ENCODE measurements at regions not wholly inside any gene's neighbourhood (a gene's known extent, or its start where the extent isn't known, plus 50 kb on each side); places are given as distances from the start of the nearest gene placed in this dataset.

DNA sequence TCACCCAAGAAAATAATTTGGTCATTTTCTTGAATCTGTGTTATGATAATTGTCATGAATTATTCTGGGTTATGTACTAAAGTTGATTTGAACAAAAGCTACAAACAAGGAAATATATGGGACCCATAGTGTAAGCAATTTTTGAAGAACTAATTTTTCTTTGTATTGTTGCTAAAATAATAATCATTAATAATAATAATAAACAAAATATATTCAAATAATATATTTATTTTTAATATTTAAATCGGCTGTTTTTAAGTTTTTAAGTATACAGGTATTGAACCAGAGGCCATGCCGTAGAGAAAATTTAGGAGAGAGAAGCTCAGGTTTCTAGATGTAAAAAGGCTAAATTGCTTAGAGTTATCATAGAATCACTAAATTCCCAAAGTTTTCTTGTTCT, 747.3 kb downstream of the LUZP2 start:
- POLR2A ChIA-PET, result no interaction called here
- H3K4me2 ChIP-seq, result no peak overlapping the region
- TF ChIP-seq GATA2 (CRISPR knock-in tag; IDR thresholded peaks at IDR 0.05), result no peak
- no peak for TF ChIP-seq NRF1 (IDR thresholded peaks at IDR 0.05; ENCODE audit: low read depth, low read length)
- TF ChIP-seq MEF2A (IDR thresholded peaks at IDR 0.05; ENCODE audit: borderline replicate concordance, low read depth), result no peak
- TF ChIP-seq, protein P1, sequence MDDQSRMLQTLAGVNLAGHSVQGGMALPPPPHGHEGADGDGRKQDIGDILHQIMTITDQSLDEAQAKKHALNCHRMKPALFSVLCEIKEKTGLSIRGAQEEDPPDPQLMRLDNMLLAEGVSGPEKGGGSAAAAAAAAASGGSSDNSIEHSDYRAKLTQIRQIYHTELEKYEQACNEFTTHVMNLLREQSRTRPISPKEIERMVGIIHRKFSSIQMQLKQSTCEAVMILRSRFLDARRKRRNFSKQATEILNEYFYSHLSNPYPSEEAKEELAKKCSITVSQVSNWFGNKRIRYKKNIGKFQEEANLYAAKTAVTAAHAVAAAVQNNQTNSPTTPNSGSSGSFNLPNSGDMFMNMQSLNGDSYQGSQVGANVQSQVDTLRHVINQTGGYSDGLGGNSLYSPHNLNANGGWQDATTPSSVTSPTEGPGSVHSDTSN (IDR thresholded peaks at IDR 0.05), result no peak
- TF ChIP-seq, protein P2, sequence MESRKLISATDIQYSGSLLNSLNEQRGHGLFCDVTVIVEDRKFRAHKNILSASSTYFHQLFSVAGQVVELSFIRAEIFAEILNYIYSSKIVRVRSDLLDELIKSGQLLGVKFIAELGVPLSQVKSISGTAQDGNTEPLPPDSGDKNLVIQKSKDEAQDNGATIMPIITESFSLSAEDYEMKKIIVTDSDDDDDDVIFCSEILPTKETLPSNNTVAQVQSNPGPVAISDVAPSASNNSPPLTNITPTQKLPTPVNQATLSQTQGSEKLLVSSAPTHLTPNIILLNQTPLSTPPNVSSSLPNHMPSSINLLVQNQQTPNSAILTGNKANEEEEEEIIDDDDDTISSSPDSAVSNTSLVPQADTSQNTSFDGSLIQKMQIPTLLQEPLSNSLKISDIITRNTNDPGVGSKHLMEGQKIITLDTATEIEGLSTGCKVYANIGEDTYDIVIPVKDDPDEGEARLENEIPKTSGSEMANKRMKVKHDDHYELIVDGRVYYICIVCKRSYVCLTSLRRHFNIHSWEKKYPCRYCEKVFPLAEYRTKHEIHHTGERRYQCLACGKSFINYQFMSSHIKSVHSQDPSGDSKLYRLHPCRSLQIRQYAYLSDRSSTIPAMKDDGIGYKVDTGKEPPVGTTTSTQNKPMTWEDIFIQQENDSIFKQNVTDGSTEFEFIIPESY (IDR thresholded peaks at IDR 0.05; ENCODE audit: borderline replicate concordance, low read depth), result no peak
- no peak for TF ChIP-seq ELF1 (IDR thresholded peaks at IDR 0.05)
- TF ChIP-seq CHD2 (IDR thresholded peaks at IDR 0.05; ENCODE audit: low read length, partially characterized antibody), result no peak
- TF ChIP-seq GABPA (IDR thresholded peaks at IDR 0.05; ENCODE audit: low read depth), result no peak
- no peak for TF ChIP-seq RXRA (IDR thresholded peaks at IDR 0.05; ENCODE audit: borderline replicate concordance, low read depth)
- no peak for TF ChIP-seq NFIC (IDR thresholded peaks at IDR 0.05; ENCODE audit: borderline replicate concordance)
- TF ChIP-seq, protein P3, sequence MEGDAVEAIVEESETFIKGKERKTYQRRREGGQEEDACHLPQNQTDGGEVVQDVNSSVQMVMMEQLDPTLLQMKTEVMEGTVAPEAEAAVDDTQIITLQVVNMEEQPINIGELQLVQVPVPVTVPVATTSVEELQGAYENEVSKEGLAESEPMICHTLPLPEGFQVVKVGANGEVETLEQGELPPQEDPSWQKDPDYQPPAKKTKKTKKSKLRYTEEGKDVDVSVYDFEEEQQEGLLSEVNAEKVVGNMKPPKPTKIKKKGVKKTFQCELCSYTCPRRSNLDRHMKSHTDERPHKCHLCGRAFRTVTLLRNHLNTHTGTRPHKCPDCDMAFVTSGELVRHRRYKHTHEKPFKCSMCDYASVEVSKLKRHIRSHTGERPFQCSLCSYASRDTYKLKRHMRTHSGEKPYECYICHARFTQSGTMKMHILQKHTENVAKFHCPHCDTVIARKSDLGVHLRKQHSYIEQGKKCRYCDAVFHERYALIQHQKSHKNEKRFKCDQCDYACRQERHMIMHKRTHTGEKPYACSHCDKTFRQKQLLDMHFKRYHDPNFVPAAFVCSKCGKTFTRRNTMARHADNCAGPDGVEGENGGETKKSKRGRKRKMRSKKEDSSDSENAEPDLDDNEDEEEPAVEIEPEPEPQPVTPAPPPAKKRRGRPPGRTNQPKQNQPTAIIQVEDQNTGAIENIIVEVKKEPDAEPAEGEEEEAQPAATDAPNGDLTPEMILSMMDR (IDR thresholded peaks at IDR 0.05), result no peak
- no peak for TF ChIP-seq YY1 (IDR thresholded peaks at IDR 0.05; ENCODE audit: low read depth)
- no peak for TF ChIP-seq EZH2phosphoT487 (IDR thresholded peaks at IDR 0.05; ENCODE audit: borderline replicate concordance, low read depth)
- no peaks in the 10 kb centered on the region for H3K36me3 ChIP-seq (replicated peaks in 1 of 2; ENCODE audit: control insufficient read depth in 1 of 2, insufficient read depth in 2 of 2, low read length in 1 of 2)
- H3K4me3 ChIP-seq (ENCODE audit: low read depth in 2 of 2, low read length in 1 of 2), result no peak overlapping the region
- no peaks in the 10 kb centered on the region for H3K9me2 ChIP-seq
- no peak for DNase-seq
- WGBS (ENCODE audit: low lambda C conversion rate), result 63% methylated on average over 2 of the region's 2 CpGs
- CTCF ChIA-PET, result no interaction called here
- H3K27me3 ChIP-seq (ENCODE audit: insufficient read depth), result no peaks in the 10 kb centered on the region
- H3K27ac ChIP-seq (ENCODE audit: low read depth in 2 of 2, low read length in 1 of 2), result no peak overlapping the region
- H4K20me1 ChIP-seq (ENCODE audit: insufficient read depth), result no peaks in the 10 kb centered on the region
- no peaks in the 10 kb centered on the region for H3K79me2 ChIP-seq (ENCODE audit: insufficient read depth)
- H3F3A ChIP-seq (replicated peaks; ENCODE audit: insufficient read depth), result no peaks in the 10 kb centered on the region
- no peak overlapping the region for H2AFZ ChIP-seq (ENCODE audit: low read depth)
- H3K9ac ChIP-seq, result no peak overlapping the region
- no peaks in the 10 kb centered on the region for H3K4me1 ChIP-seq (ENCODE audit: control insufficient read depth in 1 of 2, insufficient read depth in 2 of 2, low read depth in 1 of 2, low read length in 1 of 2)
- no peaks in the 10 kb centered on the region for H3K9me3 ChIP-seq

DNA sequence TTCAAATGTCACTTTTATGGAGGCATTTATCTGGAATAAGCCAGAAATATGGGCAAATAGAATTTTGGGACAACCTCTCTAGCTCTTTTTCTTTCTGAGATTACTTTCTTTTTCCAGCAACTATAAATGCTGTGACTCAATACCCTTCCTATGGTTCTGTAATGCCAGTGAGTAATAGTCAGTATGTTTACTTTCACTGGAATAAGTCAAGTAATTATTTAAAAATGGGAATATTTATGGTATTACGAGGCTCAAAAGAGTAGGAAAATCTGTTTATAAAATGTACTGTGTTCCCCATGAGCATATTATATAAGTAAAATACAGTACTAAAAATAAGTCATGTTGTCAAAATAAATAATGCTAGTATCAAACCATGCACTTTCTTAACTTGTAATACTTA, 750.5 kb downstream of the LUZP2 start:
- H3K9me3 ChIP-seq, result no peaks in the 10 kb centered on the region
- WGBS (ENCODE audit: low lambda C conversion rate), result 30% methylated on average over 1 of the region's 1 CpG

More for the DNA sequence above, 750.5 kb downstream of the LUZP2 start:
- H3K9me2 ChIP-seq, result no peaks in the 10 kb centered on the region; the same call in 1 of the 2 replicates
- no peak overlapping the region for H3K4me3 ChIP-seq (ENCODE audit: low read depth in 2 of 2, low read length in 1 of 2)
- H3K79me2 ChIP-seq (ENCODE audit: insufficient read depth), result no peaks in the 10 kb centered on the region
- H3K4me2 ChIP-seq, result no peak overlapping the region
- no peaks in the 10 kb centered on the region for H3K27me3 ChIP-seq (ENCODE audit: insufficient read depth)
- no peak overlapping the region for H3K9ac ChIP-seq
- no peak for DNase-seq
- no peaks in the 10 kb centered on the region for H3K36me3 ChIP-seq (replicated peaks in 1 of 2; ENCODE audit: control insufficient read depth in 1 of 2, insufficient read depth in 2 of 2, low read length in 1 of 2)
- ChIA-PET POLR2A (no interaction called here), CTCF (no interaction called here)
- no peak overlapping the region for H3K27ac ChIP-seq (ENCODE audit: low read depth in 2 of 2, low read length in 1 of 2)
- TF ChIP-seq MEF2A (IDR thresholded peaks at IDR 0.05; ENCODE audit: borderline replicate concordance, low read depth) (no peak), SMC3 (IDR thresholded peaks at IDR 0.05; ENCODE audit: low read depth, low read length) (no peak), RFX5 (IDR thresholded peaks at IDR 0.05; ENCODE audit: low read length) (no peak), TAF1 (IDR thresholded peaks at IDR 0.05; ENCODE audit: borderline replicate concordance, low read depth, low read length) (no peak), FOSL2 (IDR thresholded peaks at IDR 0.05; ENCODE audit: borderline replicate concordance, low read depth) (no peak)
- H3K4me1 ChIP-seq (ENCODE audit: control insufficient read depth in 1 of 2, insufficient read depth in 2 of 2, low read depth in 1 of 2, low read length in 1 of 2), result no peaks in the 10 kb centered on the region
- no peaks in the 10 kb centered on the region for H3F3A ChIP-seq (replicated peaks; ENCODE audit: insufficient read depth)
- no peaks in the 10 kb centered on the region for H4K20me1 ChIP-seq (ENCODE audit: insufficient read depth)
- H2AFZ ChIP-seq (ENCODE audit: low read depth), result no peak overlapping the region

Data from SK-N-SH (cell line).